ENCODE measurements at regions not wholly inside any gene's neighbourhood (a gene's known extent, or its start where the extent isn't known, plus 50 kb on each side); places are given as distances from the start of the nearest gene placed in this dataset.

- no peak overlapping the region for H3K9ac ChIP-seq
- Mint-ChIP-seq H3K36me3 (no peaks in the 10 kb centered on the region), H3K27ac (no peak overlapping the region), H3K9me3 (no peaks in the 10 kb centered on the region), H3K4me3 (no peak overlapping the region), H3K27me3 (ENCODE audit: insufficient read depth, low read depth) (no peaks in the 10 kb centered on the region), H3K4me1 (no peaks in the 10 kb centered on the region)
- H3K4me2 ChIP-seq: no peak overlapping the region
- DNase-seq (ENCODE audit: low spot score): no peak
- TF ChIP-seq EZH2 (IDR thresholded peaks at IDR 0.05): no peak
- TF ChIP-seq EZH2phosphoT487 (IDR thresholded peaks at IDR 0.05): no peak
- TF ChIP-seq CTCF (IDR thresholded peaks at IDR 0.05): no peak
- H3K79me2 ChIP-seq (ENCODE audit: low read depth): no peaks in the 10 kb centered on the region
- no peaks in the 10 kb centered on the region for H3K36me3 ChIP-seq
- no peak overlapping the region for H3K27ac ChIP-seq
- no peaks in the 10 kb centered on the region for H3F3A ChIP-seq (ENCODE audit: low read depth)
- H3K4me3 ChIP-seq: no peak overlapping the region
- no peaks in the 10 kb centered on the region for H3K4me1 ChIP-seq
- no peak overlapping the region for H2AFZ ChIP-seq (replicated peaks)
- no peaks in the 10 kb centered on the region for H3K27me3 ChIP-seq
- no peaks in the 10 kb centered on the region for H3K9me3 ChIP-seq (ENCODE audit: low read depth)
- H4K20me1 ChIP-seq (ENCODE audit: low read depth): no peaks in the 10 kb centered on the region
These were observed 73.6 kb upstream of the COL5A2 start for GRCh38 chr2:189252991-189253675.

DNA sequence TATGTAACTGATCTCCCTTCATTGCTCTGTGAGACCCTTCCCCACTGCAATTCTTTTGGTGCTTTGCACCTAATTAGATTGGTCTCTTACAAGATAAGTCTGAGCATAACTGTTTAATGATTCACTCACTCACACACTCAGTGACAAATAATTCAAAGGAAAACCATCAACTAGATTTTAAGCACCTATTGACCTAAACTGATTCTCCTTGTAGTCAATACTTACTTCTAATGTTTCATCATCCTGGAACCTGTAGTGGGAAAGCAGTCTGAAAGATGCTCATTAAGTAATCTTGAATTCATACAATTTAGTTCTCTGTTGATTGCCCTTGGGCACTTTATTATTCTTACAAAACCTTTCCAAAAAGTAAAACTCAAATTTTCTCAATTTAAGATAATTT is 74.3 kb upstream of the COL5A2 start:
- H3K36me3 Mint-ChIP-seq: no peaks in the 10 kb centered on the region
- H3K27ac Mint-ChIP-seq: no peak overlapping the region
- TF ChIP-seq CTCF (IDR thresholded peaks at IDR 0.05) (no peak), EZH2 (IDR thresholded peaks at IDR 0.05) (no peak), EZH2phosphoT487 (IDR thresholded peaks at IDR 0.05) (no peak)
- no peaks in the 10 kb centered on the region for H3K27me3 Mint-ChIP-seq (ENCODE audit: insufficient read depth, low read depth)
- no peak overlapping the region for H3K9ac ChIP-seq
- no peak overlapping the region for H3K4me3 Mint-ChIP-seq
- H3K79me2 ChIP-seq (ENCODE audit: low read depth): no peaks in the 10 kb centered on the region
- H3K4me2 ChIP-seq: no peak overlapping the region
- no peaks in the 10 kb centered on the region for H3K9me3 Mint-ChIP-seq
- no peak for DNase-seq (ENCODE audit: low spot score)
- H3K4me1 ChIP-seq: no peaks in the 10 kb centered on the region
- H3K27me3 ChIP-seq: no peaks in the 10 kb centered on the region
- H3K36me3 ChIP-seq: no peaks in the 10 kb centered on the region
- no peaks in the 10 kb centered on the region for H4K20me1 ChIP-seq (ENCODE audit: low read depth)
- no peaks in the 10 kb centered on the region for H3F3A ChIP-seq (ENCODE audit: low read depth)
- no peak overlapping the region for H2AFZ ChIP-seq (replicated peaks)
- no peaks in the 10 kb centered on the region for H3K9me3 ChIP-seq (ENCODE audit: low read depth)
- H3K27ac ChIP-seq: no peak overlapping the region
- no peaks in the 10 kb centered on the region for H3K4me1 Mint-ChIP-seq
- no peak overlapping the region for H3K4me3 ChIP-seq

- Histone ChIP-seq H3K9me3 (ENCODE audit: low read depth) (no peaks in the 10 kb centered on the region), H3F3A (ENCODE audit: low read depth) (no peaks in the 10 kb centered on the region), H3K4me3 (no peak overlapping the region), H3K27ac (no peak overlapping the region), H3K4me2 (no peak overlapping the region), H3K36me3 (no peaks in the 10 kb centered on the region), H3K27me3 (no peaks in the 10 kb centered on the region), H2AFZ (replicated peaks) (peak overlapping the region; percentile 62), H3K79me2 (ENCODE audit: low read depth) (no peaks in the 10 kb centered on the region), H3K4me1 (no peaks in the 10 kb centered on the region), H3K9ac (no peak overlapping the region), H4K20me1 (ENCODE audit: low read depth) (no peaks in the 10 kb centered on the region)
- Mint-ChIP-seq H3K27ac (no peak overlapping the region), H3K27me3 (ENCODE audit: insufficient read depth, low read depth) (no peaks in the 10 kb centered on the region), H3K9me3 (no peaks in the 10 kb centered on the region), H3K4me1 (no peaks in the 10 kb centered on the region), H3K4me3 (no peak overlapping the region), H3K36me3 (no peaks in the 10 kb centered on the region)
- peak; percentile 6 for DNase-seq (ENCODE audit: low spot score)
- no peak for TF ChIP-seq CTCF (IDR thresholded peaks at IDR 0.05)
- TF ChIP-seq EZH2 (IDR thresholded peaks at IDR 0.05): no peak
- TF ChIP-seq EZH2phosphoT487 (IDR thresholded peaks at IDR 0.05): no peak
These were observed 74.8 kb upstream of the COL5A2 start for GRCh38 chr2:189254268-189254883.
